PC-3 (cell line): ENCODE measurements at regions not wholly inside any gene's neighbourhood (a gene's known extent, or its start where the extent isn't known, plus 50 kb on each side); places are given as distances from the start of the nearest gene placed in this dataset.
A peak's percentile ranks its signal among the peaks of the same experiment; 100 is the strongest.

ENCODE experiments used
- ATAC-seq: fragments of 200-7000 bp; cut with Tn5 transposase; 2 replicates; pipeline ENCODE4 v1.9.1; 2020; ENCODE audit warnings: mild to moderate bottlenecking, moderate library complexity
- BruUV-seq: library from RNA; stranded (reverse); fragments of 400-500 nt; replicated peaks from 2 replicates; lab custom pipeline; 2021; lab: Mats Ljungman, UMichigan
- CTCF ChIA-PET: fragments of 300-600 bp; sonication (Branson Sonifier 250); formaldehyde crosslinking; loops from one replicate; lab custom pipeline; 2022; ENCODE audit warnings: antibody characterized with exemption; lab: Charles Lee
- POLR2A ChIA-PET: fragments of 300-600 bp; sonication (Branson Sonifier 250); formaldehyde crosslinking; loops from one replicate; lab custom pipeline; 2022; ENCODE audit warnings: antibody characterized with exemption; ENCODE audit not compliant: unreplicated experiment; lab: Charles Lee
- DNase-seq: peaks from one replicate; pipeline ENCODE4 v3.0.0-alpha.2; 2015
- H2AFZ ChIP-seq: fragments of 300-600 bp; sonication (generic); 2 replicates; pipeline ENCODE4 v1.6.0; 2016; ENCODE audit warnings: antibody characterized with exemption, low read length
- H3F3A ChIP-seq: fragments of 300-600 bp; sonication (generic); one replicate; pipeline ENCODE4 v1.6.0; 2017; ENCODE audit warnings: antibody characterized with exemption, low read length, control low read depth, mild to moderate bottlenecking; ENCODE audit not compliant: unreplicated experiment
- H3K27ac ChIP-seq: fragments of 300-600 bp; sonication (generic); 2 replicates; pipeline ENCODE4 v1.5.1; 2016; ENCODE audit warnings: mild to moderate bottlenecking, low read length
- H3K27me3 ChIP-seq: fragments of 300-600 bp; sonication (generic); 2 replicates; pipeline ENCODE4 v1.6.1; 2016; ENCODE audit warnings: low read length, mixed read lengths
- H3K36me3 ChIP-seq: fragments of 300-600 bp; sonication (generic); 2 replicates; pipeline ENCODE4 v1.6.1; 2016; ENCODE audit warnings: low read depth, mixed run types, low read length, mixed read lengths
- H3K4me1 ChIP-seq: fragments of 300-600 bp; sonication (generic); 2 replicates; pipeline ENCODE4 v1.5.1; 2016; ENCODE audit warnings: low read length; ENCODE audit not compliant: insufficient read depth
- H3K4me2 ChIP-seq: fragments of 300-600 bp; sonication (generic); 2 replicates; pipeline ENCODE4 v1.6.0; 2016; ENCODE audit warnings: low read length
- H3K4me3 ChIP-seq: fragments of 300-600 bp; sonication (generic); 2 replicates; pipeline ENCODE4 v1.5.1; 2016; ENCODE audit warnings: mild to moderate bottlenecking, low read length, mixed read lengths
- H3K79me2 ChIP-seq: fragments of 300-600 bp; sonication (generic); 2 replicates; pipeline ENCODE4 v1.6.1; 2017; ENCODE audit warnings: low read length, mixed read lengths
- H3K9ac ChIP-seq: fragments of 300-600 bp; sonication (generic); 2 replicates; pipeline ENCODE4 v1.6.0; 2016; ENCODE audit warnings: mild to moderate bottlenecking, low read length
- H3K9me2 ChIP-seq: fragments of 300-600 bp; sonication (generic); replicated peaks from 2 replicates; pipeline ENCODE4 v1.6.1; 2016; ENCODE audit warnings: mixed run types, low read length, mixed read lengths
- H3K9me3 ChIP-seq: fragments of 300-600 bp; sonication (generic); 2 replicates; pipeline ENCODE4 v1.6.1; 2016; ENCODE audit warnings: low read length, mixed read lengths
- H4K20me1 ChIP-seq: fragments of 300-600 bp; sonication (generic); 2 replicates; pipeline ENCODE4 v1.6.1; 2016; ENCODE audit warnings: low read length, mixed read lengths
- EZH2 ChIP-seq: fragments of 300-600 bp; sonication (generic); IDR thresholded peaks from one replicate; pipeline ENCODE4 v1.6.1; 2017; ENCODE audit warnings: antibody characterized with exemption, mild to moderate bottlenecking, low read length; ENCODE audit not compliant: unreplicated experiment
- EZH2phosphoT487 ChIP-seq: fragments of 300-600 bp; sonication (generic); IDR thresholded peaks from 2 replicates; pipeline ENCODE4 v1.6.1; 2018; ENCODE audit warnings: mild to moderate bottlenecking, antibody characterized with exemption, low read length, borderline replicate concordance
- intact Hi-C: fragments of 100-400 bp; cut with micrococcal nuclease; formaldehyde crosslinking; loops from 2 replicates; pipeline ENCODE4 v1.9.0; 2023
- TF ChIP-seq, protein P1 (sequence below): fragments of 300-600 bp; sonication (generic); conservative IDR thresholded peaks from 2 replicates; pipeline ENCODE4 v1.5.1; 2017; ENCODE audit warnings: antibody characterized with exemption, low read depth, mild to moderate bottlenecking, low read length

DNA sequence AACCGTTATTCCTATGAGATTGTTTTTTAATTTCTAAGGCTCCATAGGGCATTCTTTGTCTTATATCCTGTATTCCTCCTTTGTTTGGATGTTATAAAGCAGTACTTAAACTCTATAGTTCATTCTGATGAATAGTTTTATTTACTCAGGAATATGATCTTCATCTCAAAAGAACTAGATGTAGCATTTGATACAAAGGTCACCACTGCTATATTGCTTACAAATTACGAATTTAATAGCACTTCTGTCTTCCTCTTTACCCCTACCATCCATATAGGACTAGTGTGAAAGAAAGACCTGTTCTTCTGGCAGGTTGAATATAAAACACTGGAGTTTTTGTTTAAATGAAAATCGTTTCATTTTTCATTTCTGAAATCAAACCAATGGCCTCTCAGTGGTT lies 468.1 kb upstream of the CXADR start:
- no peak overlapping the region for H3K9ac ChIP-seq
- CTCF ChIA-PET = no interaction called here
- no peaks in the 10 kb centered on the region for H4K20me1 ChIP-seq
- intact Hi-C loops = no loop called here
- no peak for DNase-seq
- no peaks in the 10 kb centered on the region for H3F3A ChIP-seq
- no peak overlapping the region for H3K4me3 ChIP-seq
- BruUV-seq = no TSS peak
- no peak overlapping the region for H3K4me2 ChIP-seq
- H3K9me3 ChIP-seq = peaks cover 28% of the 10 kb centered on the region
- no peaks in the 10 kb centered on the region for H3K79me2 ChIP-seq
- H3K36me3 ChIP-seq = no peaks in the 10 kb centered on the region
- H3K27ac ChIP-seq = no peak overlapping the region
- TF ChIP-seq EZH2 (no peak), EZH2phosphoT487 (no peak)
- TF ChIP-seq, protein P1, sequence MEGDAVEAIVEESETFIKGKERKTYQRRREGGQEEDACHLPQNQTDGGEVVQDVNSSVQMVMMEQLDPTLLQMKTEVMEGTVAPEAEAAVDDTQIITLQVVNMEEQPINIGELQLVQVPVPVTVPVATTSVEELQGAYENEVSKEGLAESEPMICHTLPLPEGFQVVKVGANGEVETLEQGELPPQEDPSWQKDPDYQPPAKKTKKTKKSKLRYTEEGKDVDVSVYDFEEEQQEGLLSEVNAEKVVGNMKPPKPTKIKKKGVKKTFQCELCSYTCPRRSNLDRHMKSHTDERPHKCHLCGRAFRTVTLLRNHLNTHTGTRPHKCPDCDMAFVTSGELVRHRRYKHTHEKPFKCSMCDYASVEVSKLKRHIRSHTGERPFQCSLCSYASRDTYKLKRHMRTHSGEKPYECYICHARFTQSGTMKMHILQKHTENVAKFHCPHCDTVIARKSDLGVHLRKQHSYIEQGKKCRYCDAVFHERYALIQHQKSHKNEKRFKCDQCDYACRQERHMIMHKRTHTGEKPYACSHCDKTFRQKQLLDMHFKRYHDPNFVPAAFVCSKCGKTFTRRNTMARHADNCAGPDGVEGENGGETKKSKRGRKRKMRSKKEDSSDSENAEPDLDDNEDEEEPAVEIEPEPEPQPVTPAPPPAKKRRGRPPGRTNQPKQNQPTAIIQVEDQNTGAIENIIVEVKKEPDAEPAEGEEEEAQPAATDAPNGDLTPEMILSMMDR = no peak
- H2AFZ ChIP-seq = no peak overlapping the region
- ATAC-seq = no peak
- no peaks in the 10 kb centered on the region for H3K27me3 ChIP-seq
- POLR2A ChIA-PET = no interaction called here
- no peaks in the 10 kb centered on the region for H3K9me2 ChIP-seq
- no peaks in the 10 kb centered on the region for H3K4me1 ChIP-seq

DNA sequence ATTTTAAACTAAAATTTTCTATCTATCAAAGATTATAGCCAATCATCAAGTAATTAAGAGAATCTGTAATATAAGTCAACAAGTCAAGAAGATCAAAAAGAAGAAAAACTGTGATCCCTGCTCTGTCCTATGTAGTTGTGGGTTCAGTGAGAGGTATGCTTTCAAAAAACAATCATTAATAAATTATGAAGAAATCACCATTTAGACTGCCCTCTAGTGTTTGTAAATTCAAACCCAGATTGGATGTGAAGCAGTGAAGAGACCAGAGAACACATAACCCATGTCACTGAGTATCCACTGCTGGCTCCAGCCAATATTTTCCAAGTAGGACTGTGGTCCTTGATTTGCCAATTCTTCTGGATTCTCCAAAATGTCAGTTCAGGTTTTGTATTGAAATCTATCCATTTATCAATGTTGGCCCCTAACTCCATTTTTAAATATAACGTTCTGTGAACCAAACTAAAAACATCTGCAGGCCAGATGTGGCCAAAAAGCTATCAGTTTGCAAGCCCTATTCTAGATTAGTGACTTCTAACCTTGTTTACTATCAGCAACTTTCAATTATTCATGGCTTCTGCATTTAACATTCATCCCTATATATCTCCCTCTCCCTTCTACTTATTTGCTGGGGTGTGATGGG lies 467.5 kb upstream of the CXADR start:
- H4K20me1 ChIP-seq = no peaks in the 10 kb centered on the region
- no peak overlapping the region for H2AFZ ChIP-seq
- no peaks in the 10 kb centered on the region for H3K36me3 ChIP-seq
- intact Hi-C loops = no loop called here
- no peaks in the 10 kb centered on the region for H3F3A ChIP-seq
- DNase-seq (peak; percentile 33), ATAC-seq (no peak; the same call in 1 of the 2 replicates)
- TF ChIP-seq EZH2 = no peak
- TF ChIP-seq, protein P1 = peak; percentile 60
- no peak for TF ChIP-seq EZH2phosphoT487
- no peaks in the 10 kb centered on the region for H3K9me2 ChIP-seq
- ChIA-PET CTCF (no interaction called here), POLR2A (no interaction called here)
- no peak overlapping the region for H3K4me3 ChIP-seq
- H3K4me1 ChIP-seq = no peaks in the 10 kb centered on the region
- no peaks in the 10 kb centered on the region for H3K79me2 ChIP-seq
- H3K9me3 ChIP-seq = peaks cover 28% of the 10 kb centered on the region
- H3K9ac ChIP-seq = no peak overlapping the region
- H3K27ac ChIP-seq = no peak overlapping the region
- no peak overlapping the region for H3K4me2 ChIP-seq
- no peaks in the 10 kb centered on the region for H3K27me3 ChIP-seq
- BruUV-seq = no TSS peak

- H3K4me1 ChIP-seq = no peaks in the 10 kb centered on the region
- ATAC-seq = no peak
- TF ChIP-seq, protein P1 = no peak
- TF ChIP-seq EZH2 (no peak), EZH2phosphoT487 (no peak)
- BruUV-seq = no TSS peak
- no peak overlapping the region for H2AFZ ChIP-seq
- H4K20me1 ChIP-seq = no peaks in the 10 kb centered on the region
- peaks cover 24% of the 10 kb centered on the region for H3K9me3 ChIP-seq
- H3K27ac ChIP-seq = no peak overlapping the region
- H3K4me2 ChIP-seq = no peak overlapping the region
- DNase-seq = no peak
- H3K27me3 ChIP-seq = no peaks in the 10 kb centered on the region
- POLR2A ChIA-PET = no interaction called here
- H3K9ac ChIP-seq = no peak overlapping the region
- no peaks in the 10 kb centered on the region for H3K9me2 ChIP-seq
- no peaks in the 10 kb centered on the region for H3F3A ChIP-seq
- no peak overlapping the region for H3K4me3 ChIP-seq
- H3K79me2 ChIP-seq = no peaks in the 10 kb centered on the region
- CTCF ChIA-PET = no interaction called here
- H3K36me3 ChIP-seq = no peaks in the 10 kb centered on the region
- intact Hi-C loops = no loop called here
Measured at GRCh38 chr21:17048974-17049373, 463.9 kb upstream of the CXADR start.
